PC-3 (cell line): ENCODE measurements at regions not wholly inside any gene's neighbourhood (a gene's known extent, or its start where the extent isn't known, plus 50 kb on each side); places are given as distances from the start of the nearest gene placed in this dataset.

Experiments
- ATAC-seq: fragments of 200-7000 bp; cut with Tn5 transposase; 2 replicates; pipeline ENCODE4 v1.9.1; 2020; ENCODE audit warnings: mild to moderate bottlenecking, moderate library complexity
- BruUV-seq: library from RNA; stranded (reverse); fragments of 400-500 nt; replicated peaks from 2 replicates; lab custom pipeline; 2021; lab: Mats Ljungman, UMichigan
- CTCF ChIA-PET: fragments of 300-600 bp; sonication (Branson Sonifier 250); formaldehyde crosslinking; loops from one replicate; lab custom pipeline; 2022; ENCODE audit warnings: antibody characterized with exemption; lab: Charles Lee
- POLR2A ChIA-PET: fragments of 300-600 bp; sonication (Branson Sonifier 250); formaldehyde crosslinking; loops from one replicate; lab custom pipeline; 2022; ENCODE audit warnings: antibody characterized with exemption; ENCODE audit not compliant: unreplicated experiment; lab: Charles Lee
- DNase-seq: peaks from one replicate; pipeline ENCODE4 v3.0.0-alpha.2; 2015
- H2AFZ ChIP-seq: fragments of 300-600 bp; sonication (generic); 2 replicates; pipeline ENCODE4 v1.6.0; 2016; ENCODE audit warnings: antibody characterized with exemption, low read length
- H3F3A ChIP-seq: fragments of 300-600 bp; sonication (generic); one replicate; pipeline ENCODE4 v1.6.0; 2017; ENCODE audit warnings: antibody characterized with exemption, low read length, control low read depth, mild to moderate bottlenecking; ENCODE audit not compliant: unreplicated experiment
- H3K27ac ChIP-seq: fragments of 300-600 bp; sonication (generic); 2 replicates; pipeline ENCODE4 v1.5.1; 2016; ENCODE audit warnings: mild to moderate bottlenecking, low read length
- H3K27me3 ChIP-seq: fragments of 300-600 bp; sonication (generic); 2 replicates; pipeline ENCODE4 v1.6.1; 2016; ENCODE audit warnings: low read length, mixed read lengths
- H3K36me3 ChIP-seq: fragments of 300-600 bp; sonication (generic); 2 replicates; pipeline ENCODE4 v1.6.1; 2016; ENCODE audit warnings: low read depth, mixed run types, low read length, mixed read lengths
- H3K4me1 ChIP-seq: fragments of 300-600 bp; sonication (generic); 2 replicates; pipeline ENCODE4 v1.5.1; 2016; ENCODE audit warnings: low read length; ENCODE audit not compliant: insufficient read depth
- H3K4me2 ChIP-seq: fragments of 300-600 bp; sonication (generic); 2 replicates; pipeline ENCODE4 v1.6.0; 2016; ENCODE audit warnings: low read length
- H3K4me3 ChIP-seq: fragments of 300-600 bp; sonication (generic); 2 replicates; pipeline ENCODE4 v1.5.1; 2016; ENCODE audit warnings: mild to moderate bottlenecking, low read length, mixed read lengths
- H3K79me2 ChIP-seq: fragments of 300-600 bp; sonication (generic); 2 replicates; pipeline ENCODE4 v1.6.1; 2017; ENCODE audit warnings: low read length, mixed read lengths
- H3K9ac ChIP-seq: fragments of 300-600 bp; sonication (generic); 2 replicates; pipeline ENCODE4 v1.6.0; 2016; ENCODE audit warnings: mild to moderate bottlenecking, low read length
- H3K9me2 ChIP-seq: fragments of 300-600 bp; sonication (generic); replicated peaks from 2 replicates; pipeline ENCODE4 v1.6.1; 2016; ENCODE audit warnings: mixed run types, low read length, mixed read lengths
- H3K9me3 ChIP-seq: fragments of 300-600 bp; sonication (generic); 2 replicates; pipeline ENCODE4 v1.6.1; 2016; ENCODE audit warnings: low read length, mixed read lengths
- H4K20me1 ChIP-seq: fragments of 300-600 bp; sonication (generic); 2 replicates; pipeline ENCODE4 v1.6.1; 2016; ENCODE audit warnings: low read length, mixed read lengths
- CTCF ChIP-seq: fragments of 300-600 bp; sonication (generic); conservative IDR thresholded peaks from 2 replicates; pipeline ENCODE4 v1.5.1; 2017; ENCODE audit warnings: antibody characterized with exemption, low read depth, mild to moderate bottlenecking, low read length
- EZH2 ChIP-seq: fragments of 300-600 bp; sonication (generic); IDR thresholded peaks from one replicate; pipeline ENCODE4 v1.6.1; 2017; ENCODE audit warnings: antibody characterized with exemption, mild to moderate bottlenecking, low read length; ENCODE audit not compliant: unreplicated experiment
- EZH2phosphoT487 ChIP-seq: fragments of 300-600 bp; sonication (generic); IDR thresholded peaks from 2 replicates; pipeline ENCODE4 v1.6.1; 2018; ENCODE audit warnings: mild to moderate bottlenecking, antibody characterized with exemption, low read length, borderline replicate concordance
- intact Hi-C: fragments of 100-400 bp; cut with micrococcal nuclease; formaldehyde crosslinking; loops from 2 replicates; pipeline ENCODE4 v1.9.0; 2023

- BruUV-seq = no TSS peak
- Histone ChIP-seq H3K79me2 (no peaks in the 10 kb centered on the region), H3K9ac (no peak overlapping the region), H3K27ac (no peak overlapping the region), H3K9me2 (no peaks in the 10 kb centered on the region), H3K4me1 (peaks cover 35% of the 10 kb centered on the region), H3K27me3 (no peaks in the 10 kb centered on the region), H3K36me3 (no peaks in the 10 kb centered on the region), H3K4me3 (no peak overlapping the region), H3K4me2 (no peak overlapping the region), H2AFZ (no peak overlapping the region), H3F3A (no peaks in the 10 kb centered on the region), H4K20me1 (no peaks in the 10 kb centered on the region), H3K9me3 (no peaks in the 10 kb centered on the region)
- DNase-seq (no peak), ATAC-seq (no peak)
- ChIA-PET CTCF (no interaction called here), POLR2A (no interaction called here)
- TF ChIP-seq EZH2phosphoT487 (no peak), CTCF (no peak), EZH2 (no peak)
- intact Hi-C loops = no loop called here
Measured at GRCh38 chr20:53874706-53875105, 195.7 kb downstream of the BCAS1 start.

- BruUV-seq = no TSS peak
- H4K20me1 ChIP-seq = no peaks in the 10 kb centered on the region
- no peak for DNase-seq
- POLR2A ChIA-PET = no interaction called here
- H3K4me3 ChIP-seq = no peak overlapping the region
- H3K4me1 ChIP-seq = peaks cover 40% of the 10 kb centered on the region
- no peak for ATAC-seq
- no peak overlapping the region for H3K27ac ChIP-seq
- H3K79me2 ChIP-seq = no peaks in the 10 kb centered on the region
- H3F3A ChIP-seq = peaks cover 3% of the 10 kb centered on the region
- H3K36me3 ChIP-seq = no peaks in the 10 kb centered on the region
- no peaks in the 10 kb centered on the region for H3K9me2 ChIP-seq
- TF ChIP-seq EZH2phosphoT487 = no peak
- TF ChIP-seq EZH2 = no peak
- no peak for TF ChIP-seq CTCF
- no peaks in the 10 kb centered on the region for H3K9me3 ChIP-seq
- no peaks in the 10 kb centered on the region for H3K27me3 ChIP-seq
- CTCF ChIA-PET = no interaction called here
- H3K4me2 ChIP-seq = no peak overlapping the region
- intact Hi-C loops = no loop called here
- no peak overlapping the region for H3K9ac ChIP-seq
- H2AFZ ChIP-seq = no peak overlapping the region
Measured at GRCh38 chr20:53874104-53874503, 196.3 kb downstream of the BCAS1 start.

- POLR2A ChIA-PET = no interaction called here
- intact Hi-C loops = loop anchor here (2.0 kb wide), 1 partner anchor 34 kb away; no protein-coding TSS in a partner anchor
Measured at GRCh38 chr20:53873230-53873604, 197.2 kb downstream of the BCAS1 start.

More at GRCh38 chr20:53873230-53873604, 197.2 kb downstream of the BCAS1 start:
- Histone ChIP-seq H3K27me3 (no peaks in the 10 kb centered on the region), H2AFZ (peak overlapping the region; percentile 66), H3K36me3 (no peaks in the 10 kb centered on the region), H3K9me2 (no peaks in the 10 kb centered on the region), H3K79me2 (no peaks in the 10 kb centered on the region), H3K4me1 (peaks cover 40% of the 10 kb centered on the region), H4K20me1 (no peaks in the 10 kb centered on the region), H3K4me3 (no peak overlapping the region), H3K9me3 (no peaks in the 10 kb centered on the region), H3K4me2 (peak overlapping the region; percentile 3), H3K9ac (no peak overlapping the region), H3K27ac (no peak overlapping the region), H3F3A (peaks cover 3% of the 10 kb centered on the region)
- CTCF ChIA-PET = no interaction called here
- no peak for ATAC-seq
- TF ChIP-seq EZH2phosphoT487 (no peak), CTCF (no peak), EZH2 (no peak)
- no TSS peak for BruUV-seq
- no peak for DNase-seq
